ENCODE measurements at regions not wholly inside any gene's neighbourhood (a gene's known extent, or its start where the extent isn't known, plus 50 kb on each side); places are given as distances from the start of the nearest gene placed in this dataset.
A peak's percentile ranks its signal among the peaks of the same experiment; 100 is the strongest.
"Not testable (repeated sequence)": the region's sequence is repeated elsewhere in the genome, so short reads cannot be mapped to it uniquely, and the experiment has no call there.

- DNase-seq = no peak
Observed at GRCh38 chr2:215667585-215668377, 231.9 kb upstream of the FN1 start.

DNA sequence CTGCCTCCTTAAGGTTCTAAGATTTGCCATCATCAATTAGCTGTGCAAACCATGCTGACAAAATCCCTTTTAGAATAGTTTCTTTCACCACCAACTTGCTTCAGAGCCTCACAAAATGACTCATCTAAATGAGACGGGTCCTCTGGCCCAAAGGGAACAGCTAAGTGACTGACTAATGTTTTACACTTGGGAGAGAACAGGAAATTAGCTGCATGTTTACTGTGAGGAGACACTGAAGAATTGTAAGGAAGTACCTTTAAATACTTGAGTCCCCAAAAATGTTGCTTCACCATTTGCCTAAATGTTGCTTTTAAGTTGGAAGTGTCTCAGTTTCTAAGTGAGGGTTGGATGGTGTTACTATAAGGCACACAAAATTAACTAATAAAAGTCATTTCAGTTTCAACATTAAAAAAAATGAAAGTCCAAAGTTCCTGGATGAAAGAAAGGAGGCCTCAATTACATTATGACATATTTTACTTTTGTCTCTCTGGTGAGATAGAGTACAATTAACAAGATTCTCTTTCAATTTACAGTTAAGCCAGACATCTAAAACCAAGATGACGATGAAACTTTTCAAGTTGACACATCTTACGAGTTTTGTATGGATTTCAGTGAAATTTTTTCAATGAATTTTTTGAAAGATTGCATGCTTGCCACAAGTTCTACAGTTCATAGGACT lies 229.1 kb upstream of the FN1 start:
- DNase-seq = peak in 1 of 58 donors; percentile 2

- DNase-seq = no peak
Observed at GRCh38 chr2:215662715-215663114, 226.8 kb upstream of the FN1 start.

GRCh38 chr2:215660687-215661086 lies 224.8 kb upstream of the FN1 start:
- DNase-seq = no peak

DNA sequence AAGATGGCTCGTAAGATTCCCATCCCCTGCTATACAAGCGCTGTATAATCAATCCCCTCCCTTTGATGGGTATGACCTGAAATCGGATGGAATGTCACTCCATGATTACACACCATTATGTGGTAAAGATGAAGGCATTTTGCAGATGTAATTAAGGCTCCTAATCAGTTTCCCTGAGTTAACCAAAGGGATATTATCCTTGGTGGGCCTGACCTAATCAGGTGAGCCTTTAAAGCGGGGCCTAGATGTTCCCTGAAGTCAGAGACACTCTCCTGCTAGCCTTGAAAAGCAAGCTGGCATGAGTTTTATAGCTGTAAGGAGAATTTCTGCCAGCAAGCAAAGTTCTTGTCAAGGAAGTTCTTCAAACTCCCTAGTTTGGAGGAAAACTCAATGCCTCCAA lies 223.8 kb upstream of the FN1 start:
- no peak for DNase-seq

DNA sequence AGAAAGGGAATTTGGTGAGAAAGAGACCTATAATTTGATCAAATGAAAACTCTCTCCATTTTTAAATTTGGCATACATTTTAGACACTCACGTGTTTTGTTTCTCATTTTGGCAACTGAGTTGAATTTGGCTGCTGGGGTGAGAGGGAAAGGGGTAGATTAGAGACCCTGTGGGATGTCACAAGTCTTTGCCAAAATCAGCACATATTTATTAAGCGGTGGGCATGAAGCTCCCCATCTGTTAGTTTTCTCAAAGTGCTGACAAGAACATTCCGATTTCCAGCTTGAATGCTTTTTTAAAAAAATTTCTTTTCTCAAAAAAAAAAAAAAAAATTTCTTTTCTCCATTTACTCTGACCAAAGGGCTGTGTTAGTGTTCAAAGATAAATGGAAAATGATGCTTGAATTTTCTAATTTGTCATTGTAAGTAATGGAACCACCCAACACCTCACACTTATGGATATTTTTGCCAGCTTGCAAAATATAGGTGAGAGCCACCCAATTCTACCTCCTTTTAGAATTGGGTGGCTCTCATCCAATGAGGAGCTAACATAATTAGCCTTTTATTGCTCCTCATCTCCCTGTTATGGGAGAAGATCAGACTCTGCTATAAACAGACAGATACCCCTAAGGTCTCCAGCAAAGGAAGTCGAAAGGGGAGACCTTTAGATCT lies 222.9 kb upstream of the FN1 start:
- DNase-seq = no peak

GRCh38 chr2:215657844-215658243 lies 222.0 kb upstream of the FN1 start:
- peak in 1 of 58 donors; percentile 2 for DNase-seq

GRCh38 chr2:215654148-215654819 lies 218.4 kb upstream of the FN1 start:
- no peak for DNase-seq

DNA sequence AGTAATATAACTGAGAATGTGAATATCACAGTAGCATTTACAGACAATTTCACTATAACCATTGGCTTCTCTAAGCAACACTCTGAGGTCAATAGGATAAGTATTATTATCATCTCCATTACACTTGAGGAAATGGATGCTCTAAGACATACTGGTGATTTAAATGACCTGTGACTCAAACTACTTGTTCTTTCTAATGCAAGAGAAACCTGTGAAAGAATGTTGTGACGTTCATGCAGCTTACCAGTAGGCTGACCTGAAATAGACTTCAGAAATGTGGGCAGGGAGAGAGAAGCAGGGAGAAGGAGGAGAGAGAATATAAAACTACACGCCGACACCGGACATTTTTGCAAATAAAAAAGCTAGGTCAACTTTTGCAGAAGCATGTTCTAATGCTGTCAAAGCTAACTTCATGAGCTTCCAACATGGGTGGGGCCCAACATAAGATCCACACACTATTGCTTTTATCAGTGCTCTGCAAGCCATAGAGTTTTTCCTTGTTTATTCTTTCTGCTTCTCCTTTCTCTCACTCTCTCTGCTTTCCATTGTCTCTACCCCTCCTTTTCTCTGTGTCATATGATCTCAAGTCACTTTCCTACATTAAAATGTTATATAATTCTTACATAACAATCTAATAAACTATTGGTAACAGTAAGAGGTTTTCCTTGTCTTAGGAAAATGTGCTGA lies 217.6 kb upstream of the FN1 start:
- no peak for DNase-seq

GRCh38 chr2:215652388-215652787 lies 216.5 kb upstream of the FN1 start:
- no peak for DNase-seq

DNA sequence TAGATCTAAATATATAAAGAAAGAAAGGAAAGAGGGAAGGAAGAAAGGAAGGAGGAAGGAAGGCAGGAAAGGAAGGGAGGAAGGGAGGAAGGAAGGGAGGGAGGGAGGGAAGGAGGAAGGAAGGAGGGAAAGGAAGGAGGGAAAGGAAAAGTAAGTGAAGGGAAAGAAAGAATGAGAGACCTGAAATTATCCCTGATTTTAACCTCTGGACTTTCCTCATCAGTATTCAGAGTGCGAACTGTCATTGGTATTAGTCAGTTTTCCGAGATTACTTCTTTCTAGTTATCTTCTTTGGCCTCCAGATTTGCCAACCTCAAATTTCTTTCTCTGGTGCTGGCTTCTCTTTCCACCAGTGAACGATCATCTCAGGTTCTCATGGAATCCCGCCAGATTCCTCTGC lies 215.5 kb upstream of the FN1 start:
- no peak for DNase-seq

DNA sequence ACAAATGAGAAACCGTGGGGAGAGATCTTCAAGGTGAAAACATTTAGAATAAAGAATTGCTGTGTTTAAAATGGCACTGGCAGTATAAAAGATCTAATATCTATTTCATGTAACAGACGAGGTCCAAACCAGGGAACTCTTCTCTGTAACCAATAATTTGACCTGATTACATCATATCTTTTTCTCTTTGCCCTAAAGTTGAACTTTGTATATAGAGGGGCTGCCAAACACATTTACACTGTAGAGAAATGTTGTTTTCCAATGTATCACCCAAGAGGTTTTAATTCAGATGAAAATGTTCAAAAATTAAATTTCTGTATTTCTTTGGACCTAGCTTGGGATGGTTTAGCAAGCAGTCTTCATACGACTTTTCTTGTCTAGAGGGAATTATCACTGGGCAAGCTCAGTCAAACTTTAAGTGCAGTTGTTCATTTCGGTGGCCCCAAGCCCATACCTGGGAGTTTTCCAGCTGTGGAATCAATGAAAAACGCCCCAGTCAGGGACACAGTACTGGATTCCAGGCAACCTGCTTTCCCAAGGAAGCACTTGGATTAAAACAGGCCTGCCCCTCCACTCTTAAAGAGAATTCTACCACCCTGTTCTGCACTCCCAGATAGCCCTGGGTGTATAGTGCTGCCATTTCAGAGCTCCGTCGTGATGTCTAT lies 208.5 kb upstream of the FN1 start:
- no peak for DNase-seq

- DNase-seq = no peak
Observed at GRCh38 chr2:215638687-215639086, 202.8 kb upstream of the FN1 start.

DNA sequence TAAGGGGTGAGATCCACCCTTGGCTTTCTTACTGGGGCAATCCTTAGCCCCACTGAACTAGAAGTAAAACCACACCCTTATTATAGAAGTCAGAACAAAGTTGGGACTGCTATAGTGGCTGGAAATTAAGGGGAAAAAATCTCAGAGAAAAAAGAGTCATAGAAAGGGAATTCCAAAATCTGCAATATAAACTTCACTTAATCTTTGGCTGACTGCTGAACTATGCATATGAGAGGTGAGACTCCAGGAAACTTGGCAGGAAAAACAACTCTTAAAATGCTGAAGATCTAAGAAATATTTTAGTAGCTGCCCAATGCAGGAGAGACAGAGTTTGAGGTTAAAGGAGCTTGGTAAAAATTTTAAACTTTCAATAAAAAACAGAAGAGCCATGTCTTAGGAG lies 201.8 kb upstream of the FN1 start:
- DNase-seq = no peak

GRCh38 chr2:215636816-215637215 lies 200.9 kb upstream of the FN1 start:
- DNase-seq = no peak

- DNase-seq = no peak
Observed at GRCh38 chr2:215635788-215636139, 199.9 kb upstream of the FN1 start.

GRCh38 chr2:215635071-215635787 lies 199.4 kb upstream of the FN1 start:
- no peak for DNase-seq

- no peak for DNase-seq
Observed at GRCh38 chr2:215633360-215633759, 197.5 kb upstream of the FN1 start.

DNA sequence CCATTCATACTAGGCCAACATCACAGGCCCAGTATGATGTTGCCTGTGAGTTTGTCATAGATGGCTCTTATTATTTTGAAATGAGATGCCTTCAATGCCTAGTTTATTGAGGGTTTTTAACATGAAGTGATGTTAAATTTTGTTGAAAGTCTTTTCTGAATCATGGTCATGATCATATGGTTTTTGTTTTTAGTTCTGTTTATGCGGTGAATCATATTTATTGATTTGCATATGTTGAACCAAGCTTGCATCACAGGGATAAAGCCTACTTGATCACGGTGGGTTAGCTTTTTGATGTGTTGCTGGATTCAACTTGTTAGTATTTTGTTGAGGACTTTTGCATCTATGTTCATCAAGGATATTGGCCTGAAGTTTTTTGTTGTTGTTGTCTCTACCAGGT lies 195.8 kb upstream of the FN1 start:
- DNase-seq = no peak

GRCh38 chr2:215630796-215631195 lies 194.9 kb upstream of the FN1 start:
- not testable (repeated sequence) for DNase-seq
